Neural progenitor cell (in vitro differentiated cells): ENCODE measurements at regions not wholly inside any gene's neighbourhood (a gene's known extent, or its start where the extent isn't known, plus 50 kb on each side); places are given as distances from the start of the nearest gene placed in this dataset.

Source experiments
- EZH2phosphoT487 ChIP-seq: fragments of 200-600 bp; sonication (generic); IDR thresholded peaks from 2 replicates; pipeline ENCODE4 v1.6.1; 2017; ENCODE audit warnings: antibody characterized with exemption
- TF ChIP-seq, protein P1 (sequence below): fragments of 200-600 bp; sonication (generic); IDR thresholded peaks from 2 replicates; pipeline ENCODE4 v1.5.1; 2017; ENCODE audit warnings: antibody characterized with exemption, mild to moderate bottlenecking

- TF ChIP-seq, protein P1, sequence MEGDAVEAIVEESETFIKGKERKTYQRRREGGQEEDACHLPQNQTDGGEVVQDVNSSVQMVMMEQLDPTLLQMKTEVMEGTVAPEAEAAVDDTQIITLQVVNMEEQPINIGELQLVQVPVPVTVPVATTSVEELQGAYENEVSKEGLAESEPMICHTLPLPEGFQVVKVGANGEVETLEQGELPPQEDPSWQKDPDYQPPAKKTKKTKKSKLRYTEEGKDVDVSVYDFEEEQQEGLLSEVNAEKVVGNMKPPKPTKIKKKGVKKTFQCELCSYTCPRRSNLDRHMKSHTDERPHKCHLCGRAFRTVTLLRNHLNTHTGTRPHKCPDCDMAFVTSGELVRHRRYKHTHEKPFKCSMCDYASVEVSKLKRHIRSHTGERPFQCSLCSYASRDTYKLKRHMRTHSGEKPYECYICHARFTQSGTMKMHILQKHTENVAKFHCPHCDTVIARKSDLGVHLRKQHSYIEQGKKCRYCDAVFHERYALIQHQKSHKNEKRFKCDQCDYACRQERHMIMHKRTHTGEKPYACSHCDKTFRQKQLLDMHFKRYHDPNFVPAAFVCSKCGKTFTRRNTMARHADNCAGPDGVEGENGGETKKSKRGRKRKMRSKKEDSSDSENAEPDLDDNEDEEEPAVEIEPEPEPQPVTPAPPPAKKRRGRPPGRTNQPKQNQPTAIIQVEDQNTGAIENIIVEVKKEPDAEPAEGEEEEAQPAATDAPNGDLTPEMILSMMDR, result no peak
- TF ChIP-seq EZH2phosphoT487, result no peak
Observed at GRCh38 chr11:120054016-120054752, 83.7 kb downstream of the TRIM29 start.
